Esophagus squamous epithelium (tissue), 5 donors: ENCODE measurements at regions not wholly inside any gene's neighbourhood (a gene's known extent, or its start where the extent isn't known, plus 50 kb on each side); places are given as distances from the start of the nearest gene placed in this dataset.

Experiments used
- DNase-seq: peaks from one replicate; lab custom pipeline; 2025; lab: John Stamatoyannopoulos, UW
- H3K27ac ChIP-seq, 4 donors: fragments of 200-600 bp; sonication (generic); one replicate each; pipeline ENCODE4 v1.5.1; 2016 to 2019; ENCODE audit warnings: mild to moderate bottlenecking in 1 of 4
- H3K27me3 ChIP-seq, 4 donors: fragments of 200-600 bp; sonication (generic); 1 replicate in 3 of 4; 2 replicates in 1 of 4; pipeline versions ENCODE4 v1.5.1 to v1.6.0; 2017 to 2021; ENCODE audit warnings: antibody characterized with exemption in 1 of 4
- H3K36me3 ChIP-seq, 3 donors: fragments of 200-600 bp; sonication (generic); one replicate each; pipeline ENCODE4 v1.5.1; 2016 to 2019
- H3K4me1 ChIP-seq, 3 donors: fragments of 200-600 bp; sonication (generic); one replicate each; pipeline ENCODE4 v1.5.1; 2017 to 2019
- H3K4me3 ChIP-seq, 4 donors: fragments of 200-600 bp; sonication (generic); 1 replicate in 3 of 4; 2 replicates in 1 of 4; pipeline ENCODE4 v1.5.1; 2016 to 2019; ENCODE audit warnings: mild to moderate bottlenecking in 2 of 4, moderate library complexity in 1 of 4
- H3K9me3 ChIP-seq, 3 donors: fragments of 200-600 bp; sonication (generic); one replicate each; pipeline ENCODE4 v1.5.1; 2016 to 2019
- POLR2A ChIP-seq, 4 donors: fragments of 450-650 bp; IDR thresholded peaks; one replicate each; pipeline ENCODE4 v1.6.1; 2017; ENCODE audit warnings: antibody characterized with exemption in 4 of 4, mild to moderate bottlenecking in 4 of 4, moderate library complexity in 3 of 4
- WGBS, 2 donors: methylation state at CpG; one replicate each; pipeline ENCODE4 v1.1.5; 2018; 5-methylcytosine and 5-hydroxymethylcytosine counted together
- intact Hi-C: fragments of 100-400 bp; cut with DNase I; formaldehyde crosslinking; loops from one replicate; pipeline ENCODE4 v1.15.0; 2022
- TF ChIP-seq, protein P1 (sequence below), 6 experiments: fragments of 450-650 bp in 4 of 6; fragments of 200-600 bp in 2 of 6; sonication (generic) in 2 of 6; IDR thresholded peaks; one replicate each; pipeline ENCODE4 v1.5.1; 2016 to 2019; ENCODE audit warnings: antibody characterized with exemption in 6 of 6, mild to moderate bottlenecking in 4 of 6, moderate library complexity in 4 of 6
- donor health status: DM: yes; HTN: yes; CAD: no.

- no peaks in the 10 kb centered on the region for H3K27me3 ChIP-seq
- H3K9me3 ChIP-seq = no peaks in the 10 kb centered on the region
- H3K27ac ChIP-seq = no peak overlapping the region
- TF ChIP-seq POLR2A (IDR thresholded peaks at IDR 0.05) = no peak
- TF ChIP-seq, protein P1, sequence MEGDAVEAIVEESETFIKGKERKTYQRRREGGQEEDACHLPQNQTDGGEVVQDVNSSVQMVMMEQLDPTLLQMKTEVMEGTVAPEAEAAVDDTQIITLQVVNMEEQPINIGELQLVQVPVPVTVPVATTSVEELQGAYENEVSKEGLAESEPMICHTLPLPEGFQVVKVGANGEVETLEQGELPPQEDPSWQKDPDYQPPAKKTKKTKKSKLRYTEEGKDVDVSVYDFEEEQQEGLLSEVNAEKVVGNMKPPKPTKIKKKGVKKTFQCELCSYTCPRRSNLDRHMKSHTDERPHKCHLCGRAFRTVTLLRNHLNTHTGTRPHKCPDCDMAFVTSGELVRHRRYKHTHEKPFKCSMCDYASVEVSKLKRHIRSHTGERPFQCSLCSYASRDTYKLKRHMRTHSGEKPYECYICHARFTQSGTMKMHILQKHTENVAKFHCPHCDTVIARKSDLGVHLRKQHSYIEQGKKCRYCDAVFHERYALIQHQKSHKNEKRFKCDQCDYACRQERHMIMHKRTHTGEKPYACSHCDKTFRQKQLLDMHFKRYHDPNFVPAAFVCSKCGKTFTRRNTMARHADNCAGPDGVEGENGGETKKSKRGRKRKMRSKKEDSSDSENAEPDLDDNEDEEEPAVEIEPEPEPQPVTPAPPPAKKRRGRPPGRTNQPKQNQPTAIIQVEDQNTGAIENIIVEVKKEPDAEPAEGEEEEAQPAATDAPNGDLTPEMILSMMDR (IDR thresholded peaks at IDR 0.05) = no peak
- WGBS, 2 donors = 77 to 80% methylated on average over 1 of the region's 1 CpG
- H3K36me3 ChIP-seq = no peaks in the 10 kb centered on the region
- no peak overlapping the region for H3K4me3 ChIP-seq
- no peak for DNase-seq
- peaks cover 0 to 26% (median 3%) of the 10 kb centered on the region in 3 donors for H3K4me1 ChIP-seq
- intact Hi-C loops = no loop called here
Measured at GRCh38 chr15:62500325-62500724, 335.2 kb upstream of the C2CD4B start.

DNA sequence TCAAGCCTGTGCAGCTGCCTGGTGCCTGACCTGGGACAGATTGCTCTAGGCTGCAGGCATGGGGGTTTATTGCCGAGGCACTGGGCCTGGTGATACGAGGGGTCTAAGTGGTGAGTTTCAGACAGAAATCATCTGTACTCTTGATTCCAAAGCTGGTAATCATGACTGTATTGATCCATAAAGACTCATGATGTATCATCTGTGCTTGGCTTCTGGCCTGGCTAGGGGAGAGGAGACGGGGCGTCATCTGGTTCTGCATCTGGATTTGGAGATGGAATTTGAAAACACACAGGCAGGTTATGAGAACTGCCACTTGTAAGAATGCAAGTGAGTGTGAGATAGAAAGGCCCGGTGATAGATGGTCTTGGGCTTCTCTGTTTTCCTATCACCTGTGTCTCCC, 337.4 kb upstream of the C2CD4B start:
- intact Hi-C loops = no loop called here
- TF ChIP-seq, protein P1 (IDR thresholded peaks at IDR 0.05) = no peak
- no peak for TF ChIP-seq POLR2A (IDR thresholded peaks at IDR 0.05)
- 88 to 93% methylated on average over 5 of the region's 5 CpGs for whole genome bisulfite sequencing, 2 donors

DNA sequence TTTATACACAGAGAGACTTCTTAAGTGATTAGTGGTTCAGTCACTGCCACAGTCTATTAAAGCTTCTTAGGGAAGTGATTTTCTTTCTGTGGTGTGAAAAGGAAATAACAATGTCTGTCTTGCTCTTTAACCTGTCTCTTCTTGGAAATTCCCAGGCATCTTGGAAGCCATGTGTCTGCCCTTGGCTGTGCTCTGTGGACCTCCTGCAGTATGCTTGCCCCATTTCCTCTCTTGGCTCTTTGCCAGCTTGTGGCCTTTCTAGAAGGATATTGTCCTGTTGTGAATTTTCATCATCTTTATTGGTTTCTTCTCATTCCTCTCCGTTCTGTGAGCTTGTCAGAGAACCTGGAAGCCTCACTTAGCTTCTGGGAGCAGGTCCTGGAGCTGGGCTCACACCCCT, 338.4 kb upstream of the C2CD4B start:
- H3K9me3 ChIP-seq = no peaks in the 10 kb centered on the region
- intact Hi-C loops = no loop called here
- H3K36me3 ChIP-seq = no peaks in the 10 kb centered on the region
- no peak overlapping the region for H3K4me3 ChIP-seq
- no peak for TF ChIP-seq POLR2A (IDR thresholded peaks at IDR 0.05)
- TF ChIP-seq, protein P1 (IDR thresholded peaks at IDR 0.05) = no peak
- WGBS, 2 donors = 58 to 73% methylated on average over 1 of the region's 1 CpG
- DNase-seq = no peak
- H3K27me3 ChIP-seq = no peaks in the 10 kb centered on the region
- H3K27ac ChIP-seq = no peak overlapping the region
- peaks cover 0 to 24% (median 4%) of the 10 kb centered on the region in 3 donors for H3K4me1 ChIP-seq

More for the DNA sequence above, 337.4 kb upstream of the C2CD4B start:
- no peaks in the 10 kb centered on the region for H3K36me3 ChIP-seq
- no peaks in the 10 kb centered on the region for H3K27me3 ChIP-seq
- no peak for DNase-seq
- H3K27ac ChIP-seq = no peak overlapping the region
- H3K4me3 ChIP-seq = no peak overlapping the region
- H3K9me3 ChIP-seq = no peaks in the 10 kb centered on the region
- H3K4me1 ChIP-seq = peaks cover 0 to 24% (median 4%) of the 10 kb centered on the region in 3 donors

DNA sequence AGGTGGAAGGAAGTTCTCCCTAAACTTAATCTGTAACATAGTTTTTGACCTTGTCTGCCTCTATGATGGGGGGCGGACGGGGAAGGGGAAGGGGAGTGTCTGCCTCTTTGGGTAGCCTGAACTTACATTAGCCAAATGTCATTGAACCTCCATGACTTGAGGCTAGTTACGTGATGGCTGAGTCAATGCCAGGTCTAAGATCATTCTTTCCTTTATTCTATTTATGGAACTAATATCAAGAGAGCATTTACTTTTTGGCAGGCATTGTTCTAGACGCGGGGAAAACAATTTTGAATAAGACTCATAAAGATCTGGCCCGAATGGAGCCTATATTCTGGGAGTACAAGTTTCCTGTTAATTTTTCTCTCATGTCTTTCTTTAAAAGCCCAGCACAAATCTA, 340.7 kb upstream of the C2CD4B start:
- peaks cover 0 to 24% (median 4%) of the 10 kb centered on the region in 3 donors for H3K4me1 ChIP-seq

DNA sequence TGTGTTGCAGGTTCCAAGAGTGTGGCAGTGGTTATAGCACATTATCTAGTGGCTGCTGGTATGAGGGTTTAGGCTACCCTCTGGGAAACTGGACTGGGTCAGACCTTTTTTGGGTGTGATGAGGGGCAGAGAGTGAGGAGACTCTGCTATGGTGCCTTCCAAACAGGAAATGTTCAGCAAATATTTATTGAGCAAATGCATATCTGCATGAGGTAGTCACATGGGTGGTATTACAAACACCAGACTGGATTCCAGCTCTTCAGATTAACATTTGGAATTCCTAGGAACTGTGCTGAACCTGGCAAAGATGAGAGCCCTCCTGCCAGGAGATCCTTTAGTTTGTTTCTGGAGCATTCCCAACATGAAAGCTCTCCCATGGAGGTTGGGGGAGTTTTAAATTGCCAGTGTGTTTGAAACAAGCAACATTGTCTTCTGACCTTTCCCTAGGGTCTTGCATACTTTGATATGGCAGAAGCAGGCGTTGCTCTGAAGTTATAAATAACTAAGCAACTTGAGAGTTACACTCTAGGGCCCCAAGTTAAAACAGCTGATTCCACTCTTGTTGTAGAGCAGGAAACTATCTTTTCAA, 341.2 kb upstream of the C2CD4B start:
- TF ChIP-seq, protein P1 (IDR thresholded peaks at IDR 0.05) = no peak
- no peak for TF ChIP-seq POLR2A (IDR thresholded peaks at IDR 0.05)
- WGBS, 2 donors = 20 to 44% methylated on average over 1 of the region's 1 CpG
- H3K4me3 ChIP-seq = no peak overlapping the region
- no peak for DNase-seq
- H3K4me1 ChIP-seq = peaks cover 0 to 24% (median 4%) of the 10 kb centered on the region in 3 donors
- no peaks in the 10 kb centered on the region for H3K36me3 ChIP-seq
- peak overlapping the region in 2 of 4 donors; percentile 13 to 49 for H3K27ac ChIP-seq
- no peaks in the 10 kb centered on the region for H3K27me3 ChIP-seq
- intact Hi-C loops = no loop called here
- no peaks in the 10 kb centered on the region for H3K9me3 ChIP-seq

More for the DNA sequence above, 340.7 kb upstream of the C2CD4B start:
- peak overlapping the region in 2 of 4 donors; percentile 13 to 49 for H3K27ac ChIP-seq
- 43 to 56% methylated on average over 6 of the region's 6 CpGs for WGBS, 2 donors
- no peaks in the 10 kb centered on the region for H3K9me3 ChIP-seq
- H3K27me3 ChIP-seq = no peaks in the 10 kb centered on the region
- intact Hi-C loops = no loop called here
- H3K4me3 ChIP-seq = no peak overlapping the region
- DNase-seq = no peak
- no peaks in the 10 kb centered on the region for H3K36me3 ChIP-seq
- TF ChIP-seq, protein P1 (IDR thresholded peaks at IDR 0.05) = no peak
- TF ChIP-seq POLR2A (IDR thresholded peaks at IDR 0.05) = no peak
